ENCODE measurements at regions not wholly inside any gene's neighbourhood (a gene's known extent, or its start where the extent isn't known, plus 50 kb on each side); places are given as distances from the start of the nearest gene placed in this dataset.

DNA sequence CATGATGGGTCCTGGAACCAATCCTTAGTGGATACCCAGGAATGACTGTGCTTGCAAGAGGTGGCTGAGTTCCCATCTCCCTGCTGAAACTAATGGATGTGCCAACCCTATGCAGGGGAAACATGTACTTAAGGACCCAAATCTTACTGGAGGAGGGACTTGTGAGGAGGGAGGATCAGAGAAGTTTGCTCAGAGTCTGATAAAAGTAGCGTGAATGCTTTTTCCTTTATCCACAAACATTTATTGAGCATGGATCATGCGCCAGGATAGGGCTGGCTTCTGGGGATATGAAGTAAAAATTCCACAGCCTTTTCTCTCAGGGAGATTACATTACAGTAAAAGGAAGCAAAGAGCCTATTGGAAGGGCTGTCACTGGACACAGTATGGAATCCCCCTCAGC is 358.5 kb downstream of the RPS24 start:
- no peak for DNase-seq (ENCODE audit: low spot score)

DNA sequence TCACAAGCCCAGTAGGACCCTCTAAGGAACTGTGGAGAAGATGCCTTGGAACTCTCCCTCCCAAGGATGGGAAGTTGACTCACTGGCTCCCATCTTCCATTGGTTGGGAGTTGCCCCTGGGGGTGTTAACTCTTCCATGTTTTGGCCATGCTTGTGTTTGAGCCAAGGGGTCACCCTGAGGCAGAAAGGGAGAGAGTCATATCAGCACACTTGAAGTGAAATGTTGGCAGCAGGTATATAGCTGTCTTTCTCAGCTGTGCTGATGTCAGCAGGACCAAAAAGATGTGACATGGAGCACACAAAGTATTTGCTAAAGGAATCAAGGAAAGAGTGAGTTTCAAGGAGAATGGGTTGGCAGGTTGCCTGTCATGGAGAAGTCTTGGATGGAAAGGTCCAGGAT is 359.4 kb downstream of the RPS24 start:
- DNase-seq (ENCODE audit: low spot score): no peak

DNA sequence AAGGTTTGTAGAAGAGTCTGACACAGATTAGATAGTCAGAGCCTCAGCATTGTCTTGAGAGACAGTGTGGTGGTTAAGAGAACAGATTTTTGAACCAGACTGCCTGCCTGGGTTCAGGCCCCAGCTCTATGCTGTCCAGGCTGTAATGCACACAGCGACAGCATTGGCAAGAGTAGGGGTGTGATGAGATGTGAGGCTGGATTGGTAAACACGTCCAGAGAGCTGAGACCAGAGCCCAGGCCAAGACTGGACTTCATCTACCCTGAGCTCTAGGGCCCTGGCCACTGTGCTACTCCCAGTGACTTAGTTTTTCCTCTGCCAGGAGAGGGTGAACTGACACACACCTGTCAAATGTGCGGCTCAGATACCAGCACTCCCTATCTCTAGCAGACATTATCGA is 360.4 kb downstream of the RPS24 start:
- DNase-seq (ENCODE audit: low spot score): no peak

DNA sequence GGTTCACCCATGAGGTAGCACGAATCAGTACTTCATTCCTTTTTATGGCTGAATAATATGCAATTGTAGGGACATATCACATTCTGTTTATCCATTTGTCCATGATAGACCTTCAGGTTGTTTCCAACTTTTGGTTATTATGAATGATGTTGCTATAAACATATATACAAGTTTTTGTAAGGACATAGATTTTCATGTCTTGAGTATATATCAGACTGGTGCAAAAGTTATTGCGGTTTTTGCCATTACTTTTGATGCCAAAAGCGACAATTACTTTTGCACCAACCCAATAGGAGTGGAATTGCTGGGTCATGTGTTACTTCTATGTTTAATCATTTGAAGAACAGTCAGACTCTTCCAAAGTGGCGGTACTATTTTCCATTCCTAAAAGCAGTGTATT is 361.5 kb downstream of the RPS24 start:
- DNase-seq (ENCODE audit: low spot score): no peak

DNA sequence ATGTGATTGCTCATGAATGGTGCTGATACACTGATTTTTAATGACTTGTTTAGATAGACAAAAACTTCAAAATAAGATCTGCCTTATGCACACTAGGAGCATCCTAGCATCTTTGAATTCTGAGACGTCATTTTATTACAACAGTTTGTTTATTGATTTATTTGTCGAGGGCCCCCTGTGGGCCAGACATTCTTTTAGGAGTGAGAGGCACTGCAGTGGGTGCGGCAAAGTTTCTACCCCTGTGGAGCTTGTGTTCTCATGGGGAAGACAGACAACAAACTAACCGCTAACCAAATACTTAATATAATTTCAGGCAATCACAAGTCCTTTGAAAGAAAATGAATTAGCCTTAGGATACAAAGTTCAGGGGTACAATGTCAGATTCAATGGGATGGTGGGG is 363.1 kb downstream of the RPS24 start:
- no peak for DNase-seq (ENCODE audit: low spot score)

DNA sequence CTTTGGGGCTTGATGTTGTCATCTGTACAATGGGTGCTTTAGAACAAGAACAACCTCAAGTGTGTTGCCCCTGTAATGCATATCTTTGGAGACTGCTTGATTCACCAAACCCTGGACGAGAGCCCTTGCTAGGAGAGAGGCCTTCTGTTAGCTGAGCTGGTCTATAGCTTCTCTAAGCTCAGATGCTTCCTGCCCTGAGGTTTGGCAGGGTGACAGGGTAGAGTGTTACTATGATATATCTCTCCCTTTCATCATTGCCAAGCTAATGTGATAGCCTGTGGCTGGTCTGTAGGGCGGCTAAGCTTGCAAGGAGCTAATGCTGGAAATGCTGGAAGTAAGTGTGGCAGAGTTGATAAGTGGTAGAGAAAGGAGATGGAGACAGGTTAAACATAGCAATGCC is 364.1 kb downstream of the RPS24 start:
- DNase-seq (ENCODE audit: low spot score): no peak

DNA sequence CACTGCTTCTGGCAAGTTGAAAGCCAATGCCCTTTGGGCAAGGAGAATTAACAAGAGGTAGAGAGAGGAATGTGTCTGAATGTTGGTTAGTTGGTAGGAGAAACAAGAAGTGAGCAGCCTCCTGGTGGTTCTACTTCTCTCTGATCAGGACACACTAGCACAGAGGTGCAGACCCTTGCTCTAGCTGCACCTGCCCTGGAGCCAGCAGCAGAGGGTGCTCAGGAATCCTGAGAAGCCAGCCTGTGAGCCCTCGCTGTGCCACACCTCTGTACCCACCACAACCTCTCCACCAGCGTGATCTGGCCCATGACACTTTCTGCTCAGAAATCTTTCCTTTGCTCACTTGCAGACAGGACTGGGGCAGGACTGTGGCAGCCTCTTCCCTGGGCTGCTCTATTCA is 364.7 kb downstream of the RPS24 start:
- no peak for DNase-seq (ENCODE audit: low spot score)

DNA sequence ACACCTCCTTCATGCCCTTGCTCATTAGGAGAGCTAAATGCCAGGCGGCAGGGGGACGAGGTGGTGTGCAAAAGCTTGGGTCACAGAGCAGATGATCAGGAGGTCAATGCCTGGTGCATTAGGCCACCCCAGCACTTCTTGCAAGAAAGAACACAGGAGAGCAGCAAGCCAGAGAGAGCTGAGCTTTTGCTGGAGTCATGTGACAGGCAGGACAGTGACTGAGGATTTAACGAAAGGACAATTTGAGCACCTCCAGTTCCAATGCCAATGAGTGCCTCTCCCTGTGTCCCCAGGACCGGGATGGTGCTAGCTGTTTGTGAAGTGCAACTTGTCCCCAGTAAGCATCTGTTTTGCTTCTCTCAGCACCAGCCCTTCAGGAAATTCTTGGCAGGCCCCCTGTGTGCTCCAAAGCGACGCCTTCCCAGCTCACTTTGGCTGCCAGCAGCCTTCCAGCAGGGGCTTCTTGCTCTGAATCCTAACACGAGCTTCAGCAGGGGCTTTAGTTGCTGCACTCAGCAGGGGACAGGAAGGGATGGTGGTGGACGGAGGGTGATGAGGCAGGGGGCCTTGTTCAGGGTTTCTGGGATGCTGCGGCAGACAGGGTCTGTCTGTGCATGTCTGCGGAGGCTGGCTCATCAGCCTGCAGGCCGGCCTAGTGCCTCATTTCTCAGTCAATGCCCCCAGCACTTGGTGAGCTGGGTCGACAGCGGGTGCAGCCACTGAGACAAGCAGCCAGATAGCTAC is 368.1 kb downstream of the RPS24 start:
- DNase-seq (ENCODE audit: low spot score): no peak

DNA sequence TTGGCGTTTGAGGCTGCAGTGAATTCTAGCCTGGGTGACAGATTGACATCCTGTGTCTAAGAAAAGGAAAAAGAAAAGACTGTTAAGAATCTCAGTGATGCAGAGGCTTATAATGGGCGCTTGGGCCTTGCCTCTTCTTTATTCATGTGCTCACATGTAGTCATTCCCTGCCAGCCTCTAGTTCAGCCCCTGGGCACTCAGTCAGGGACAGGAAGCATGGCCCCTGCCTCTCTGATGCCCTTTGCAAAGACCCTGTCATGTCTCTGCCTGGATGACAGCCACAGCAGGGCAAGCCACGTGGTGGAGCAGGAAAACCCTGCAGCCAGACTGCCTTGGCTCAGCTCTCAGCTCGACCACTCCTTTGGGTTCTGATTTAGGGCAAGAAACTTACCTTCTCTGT is 368.9 kb downstream of the RPS24 start:
- DNase-seq (ENCODE audit: low spot score): no peak

DNA sequence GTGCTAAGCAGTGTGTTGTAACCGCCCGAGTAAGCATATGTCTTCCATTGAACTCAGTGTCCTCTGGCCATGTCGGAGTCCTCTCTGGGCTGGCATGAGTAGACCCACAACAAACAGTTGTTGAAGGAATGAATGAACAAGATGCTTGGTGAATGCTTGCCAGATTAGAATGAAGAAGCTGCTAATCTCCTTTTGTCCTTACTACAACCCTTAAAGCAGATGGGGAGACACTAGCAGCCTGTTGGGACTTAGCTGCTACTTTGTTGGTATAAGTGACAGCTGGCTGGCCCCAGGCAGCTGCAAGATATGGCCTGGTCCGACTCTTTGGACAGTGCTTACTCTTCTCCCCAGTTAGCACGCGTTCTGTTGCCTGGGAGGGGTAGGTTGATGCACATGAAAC is 370.1 kb downstream of the RPS24 start:
- no peak for DNase-seq (ENCODE audit: low spot score)

DNA sequence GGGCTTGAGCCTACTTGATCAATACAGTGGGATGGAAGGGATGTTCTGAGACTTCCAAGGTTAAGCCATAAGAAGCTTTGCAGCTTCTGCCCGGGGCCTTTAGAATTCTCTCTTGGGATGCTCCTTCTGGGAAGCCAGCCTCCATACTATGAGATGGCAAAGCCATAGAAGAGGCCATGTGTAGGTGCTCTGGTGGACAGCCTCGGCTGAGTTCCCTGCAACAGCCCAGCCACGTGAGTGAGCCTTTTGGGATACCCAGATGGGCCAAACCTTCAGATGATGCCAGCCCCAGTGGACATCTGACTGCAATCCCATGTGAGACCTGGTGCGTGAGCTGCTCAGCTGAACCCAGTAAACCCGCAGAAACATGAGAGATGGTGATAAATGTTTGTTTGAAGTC is 370.6 kb downstream of the RPS24 start:
- DNase-seq (ENCODE audit: low spot score): no peak

DNA sequence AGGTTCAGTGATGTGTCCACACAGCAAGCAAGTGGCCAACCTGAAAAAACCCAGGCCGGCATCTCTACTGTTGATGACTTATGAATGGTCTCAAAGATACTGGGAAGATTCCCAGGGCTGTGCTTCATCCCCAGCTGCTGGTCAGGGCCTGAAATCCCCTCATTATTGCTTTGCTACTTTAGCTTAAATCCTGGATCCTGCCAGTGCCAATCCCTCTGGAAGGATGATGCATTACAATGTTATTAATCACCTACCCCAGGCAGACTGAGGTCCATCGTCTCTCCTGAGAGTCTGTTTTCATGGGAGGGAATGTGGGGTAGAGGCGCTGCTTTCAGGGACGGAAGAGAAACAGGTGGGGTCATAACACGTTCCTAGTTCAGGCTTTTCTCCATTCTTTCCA is 371.6 kb downstream of the RPS24 start:
- DNase-seq (ENCODE audit: low spot score): no peak

DNA sequence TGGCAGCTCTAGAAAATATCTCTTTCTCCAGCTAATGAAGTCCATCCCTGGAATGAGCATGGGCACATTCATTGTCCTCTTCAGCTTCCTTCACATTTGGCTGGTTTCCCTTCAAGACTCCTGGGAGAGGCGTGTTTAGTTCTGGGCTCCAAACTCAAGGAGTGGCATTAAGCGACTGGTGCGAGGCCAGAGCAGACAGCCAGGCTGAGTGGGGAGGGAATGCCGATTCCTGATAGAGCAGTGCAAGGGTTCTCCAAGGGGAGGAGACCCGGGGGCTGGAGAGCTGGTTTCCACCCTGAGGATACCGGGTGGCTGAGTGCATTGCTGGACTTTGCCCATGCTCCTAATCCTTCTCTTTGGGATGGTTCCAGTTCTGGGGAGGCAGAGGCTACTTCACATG is 372.1 kb downstream of the RPS24 start:
- DNase-seq (ENCODE audit: low spot score): no peak

DNA sequence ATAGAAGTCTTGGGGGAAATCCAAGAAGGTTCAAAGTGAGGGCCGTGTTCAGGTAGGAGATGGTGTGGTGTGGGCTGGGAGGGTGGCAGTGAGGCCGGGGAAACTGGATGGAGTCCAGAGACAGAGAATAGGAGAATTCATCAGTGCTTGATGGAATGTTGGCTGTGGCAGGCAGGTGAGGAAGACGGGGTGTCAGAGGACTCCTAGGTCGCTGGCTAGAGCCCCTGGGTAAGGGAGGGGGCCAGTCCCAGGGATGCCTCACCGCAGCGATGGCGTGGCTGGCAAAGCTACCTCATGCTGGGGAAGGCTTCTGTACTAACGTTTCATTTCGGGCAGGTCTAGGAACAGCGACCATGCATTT is 373.0 kb downstream of the RPS24 start:
- DNase-seq (ENCODE audit: low spot score): no peak

DNA sequence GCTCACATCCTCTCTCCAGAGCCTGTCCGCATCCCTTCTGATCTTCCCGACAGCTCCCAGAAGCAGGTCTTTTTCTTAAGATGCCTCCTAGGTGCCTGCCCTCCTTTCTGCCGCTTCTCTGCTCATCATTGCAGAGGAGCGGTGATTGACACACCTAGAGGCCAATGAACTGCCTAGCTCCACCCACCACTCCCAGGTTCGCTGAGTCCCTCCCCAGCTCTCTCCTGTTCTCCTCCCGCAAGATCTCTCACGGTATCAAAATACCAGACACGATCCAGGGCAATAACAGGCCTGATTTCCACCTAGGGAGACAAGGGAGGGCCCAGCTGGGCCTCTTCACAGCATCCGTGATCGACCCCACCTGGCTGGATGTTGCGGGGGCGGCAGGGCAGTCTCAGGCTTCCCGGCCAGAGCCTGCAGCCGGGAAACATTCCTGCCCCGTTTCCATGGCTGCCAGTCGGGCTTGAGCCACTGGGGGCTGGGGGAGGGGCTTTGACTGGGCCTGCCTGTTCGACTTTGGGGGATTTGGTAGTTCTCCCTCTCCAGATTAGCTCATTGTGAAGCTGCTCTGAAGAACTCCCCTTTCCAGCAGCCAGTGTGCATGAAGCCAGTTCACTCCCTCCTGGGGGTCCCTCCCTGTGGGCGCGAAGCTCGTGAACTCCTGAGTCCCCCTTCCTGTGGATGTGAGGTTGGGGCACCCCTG is 373.5 kb downstream of the RPS24 start:
- DNase-seq (ENCODE audit: low spot score): no peak

DNA sequence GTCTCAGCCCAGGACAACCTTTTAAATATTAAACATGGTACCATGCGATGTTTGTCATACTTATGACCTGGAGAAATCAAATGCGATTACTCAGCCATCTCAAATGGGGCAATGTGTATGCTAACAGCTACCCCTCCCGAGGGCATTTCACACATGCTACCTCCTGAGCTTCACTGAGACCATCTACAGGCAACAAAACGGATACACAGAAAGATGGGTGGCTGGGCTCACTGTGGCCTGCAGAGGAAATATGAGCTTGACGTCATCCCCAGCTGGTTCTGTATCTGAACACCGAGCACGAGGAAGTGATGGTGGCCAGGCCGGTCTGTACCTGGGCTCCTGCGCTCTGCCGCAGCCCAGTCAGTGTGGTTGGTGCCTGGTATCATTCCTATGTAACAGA is 374.3 kb downstream of the RPS24 start:
- no peak for DNase-seq (ENCODE audit: low spot score)

DNA sequence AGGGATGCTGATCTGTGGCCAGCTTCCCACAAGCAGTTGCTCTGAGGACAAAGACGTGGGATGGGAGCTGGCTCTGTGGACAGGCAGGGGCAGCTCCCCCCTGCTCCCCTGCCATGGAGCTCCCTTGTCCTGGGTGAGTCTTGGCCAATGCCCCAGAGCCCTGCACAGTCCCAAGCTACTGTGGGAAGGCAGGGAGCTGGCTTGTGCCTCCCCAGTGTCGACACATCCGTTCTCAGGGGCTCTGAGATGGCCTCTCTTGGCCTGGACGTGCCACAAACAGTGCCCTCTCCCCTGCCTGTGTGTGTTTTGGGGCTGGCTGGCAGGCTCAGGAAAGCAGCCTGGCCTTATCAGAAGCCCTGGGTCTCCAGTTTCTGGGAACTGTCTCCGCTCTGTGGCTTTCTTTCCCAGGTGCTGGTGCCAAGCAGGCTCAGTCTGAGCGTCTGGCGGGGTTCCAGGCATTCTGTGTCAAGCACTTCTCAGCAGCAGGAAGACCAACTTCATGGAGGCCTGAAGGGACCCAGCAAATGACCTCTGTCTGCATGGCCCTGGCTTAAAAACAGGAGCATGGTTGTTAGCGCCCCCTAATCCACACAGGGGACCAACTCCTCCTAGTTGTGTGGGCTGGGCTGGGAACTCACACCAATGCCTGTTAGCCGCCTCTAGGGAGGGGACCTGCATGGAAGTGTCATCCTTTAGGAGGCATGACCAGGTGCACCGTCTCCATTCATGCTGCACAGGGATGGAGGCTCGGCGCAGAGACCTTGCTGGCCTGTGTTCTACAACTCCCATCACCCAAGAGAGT is 375.2 kb downstream of the RPS24 start:
- DNase-seq (ENCODE audit: low spot score): peak; percentile 82

DNA sequence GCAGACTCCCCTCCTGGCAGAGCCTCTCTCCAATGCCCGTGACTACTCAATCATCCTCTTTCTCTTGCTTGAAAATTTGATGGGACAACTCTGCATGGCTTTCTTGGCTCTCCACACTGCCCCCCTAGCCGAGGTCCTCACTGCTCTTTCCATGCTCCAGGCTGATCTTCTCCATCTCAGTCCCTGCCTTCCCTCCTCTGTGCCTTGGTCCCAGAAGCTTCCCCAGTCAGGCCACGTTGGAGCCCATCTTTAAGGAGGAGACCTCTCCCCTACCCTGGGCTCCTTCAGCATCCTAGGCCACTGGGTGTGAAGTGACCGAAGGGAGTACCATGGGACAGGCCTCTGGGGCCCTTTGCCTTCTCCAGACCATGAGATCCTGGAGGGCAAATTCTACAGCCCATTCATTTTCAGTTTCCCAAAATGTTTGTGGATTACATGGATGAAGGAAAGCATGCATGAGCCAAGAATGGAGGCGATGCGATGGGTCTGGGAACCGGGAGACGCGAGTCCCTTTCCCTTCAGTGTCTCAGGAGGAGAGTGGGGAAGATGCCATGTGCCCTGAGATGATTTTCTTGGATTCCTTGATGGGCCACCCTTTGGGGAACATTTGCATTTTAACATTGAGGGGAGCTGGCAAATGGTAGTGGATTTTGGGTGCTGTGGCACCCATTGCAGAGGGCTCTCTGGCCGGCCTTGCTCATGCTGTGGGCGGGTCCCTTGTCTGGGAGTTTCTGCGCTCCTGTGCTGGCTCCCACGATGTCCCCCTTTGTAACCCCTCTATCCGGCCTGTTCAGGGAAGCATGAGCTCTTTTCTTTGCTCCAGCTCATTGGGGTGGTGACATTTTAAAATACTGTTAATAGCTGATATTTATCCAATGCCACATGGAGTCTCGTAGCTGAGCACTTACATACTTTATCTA is 376.6 kb downstream of the RPS24 start:
- DNase-seq (ENCODE audit: low spot score): no peak

DNA sequence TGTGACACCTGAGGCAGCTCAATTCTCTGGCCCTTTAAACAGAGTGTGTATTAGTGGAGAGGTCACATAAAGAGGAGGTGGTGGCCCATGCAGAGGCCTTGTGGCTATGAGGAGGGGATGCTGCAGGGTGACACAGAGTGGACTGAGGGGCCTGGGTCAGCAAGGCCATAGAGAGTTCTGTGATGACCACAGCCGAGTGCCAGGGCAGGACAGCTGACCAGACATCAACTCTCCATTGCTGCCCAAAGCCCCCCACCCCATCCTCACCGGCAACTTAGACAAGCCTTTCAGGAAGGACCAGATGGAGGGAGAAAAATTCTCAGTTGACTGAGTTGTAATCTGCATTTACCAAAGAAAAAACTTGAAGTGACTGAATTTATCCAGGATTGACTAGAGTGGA is 378.1 kb downstream of the RPS24 start:
- DNase-seq (ENCODE audit: low spot score): no peak

DNA sequence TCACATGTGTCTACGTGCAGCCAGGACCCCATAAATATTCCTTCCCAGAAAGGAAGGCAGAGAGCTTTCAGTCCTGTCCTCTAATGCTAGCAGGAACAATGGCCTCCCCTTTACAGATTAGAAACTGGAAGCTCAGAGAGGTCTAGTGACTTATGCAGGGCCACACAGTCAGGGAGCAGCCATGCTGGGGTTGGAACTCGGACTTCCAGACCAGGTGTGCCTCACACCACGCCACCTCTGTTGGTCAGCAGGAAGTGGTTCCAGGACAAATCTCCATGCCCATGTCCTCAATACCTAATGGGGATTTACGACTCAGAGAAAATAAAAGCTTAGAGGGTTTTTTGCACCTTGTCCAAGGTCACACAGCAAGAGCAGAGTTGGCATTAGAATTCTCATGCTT is 378.9 kb downstream of the RPS24 start:
- DNase-seq (ENCODE audit: low spot score): no peak

DNA sequence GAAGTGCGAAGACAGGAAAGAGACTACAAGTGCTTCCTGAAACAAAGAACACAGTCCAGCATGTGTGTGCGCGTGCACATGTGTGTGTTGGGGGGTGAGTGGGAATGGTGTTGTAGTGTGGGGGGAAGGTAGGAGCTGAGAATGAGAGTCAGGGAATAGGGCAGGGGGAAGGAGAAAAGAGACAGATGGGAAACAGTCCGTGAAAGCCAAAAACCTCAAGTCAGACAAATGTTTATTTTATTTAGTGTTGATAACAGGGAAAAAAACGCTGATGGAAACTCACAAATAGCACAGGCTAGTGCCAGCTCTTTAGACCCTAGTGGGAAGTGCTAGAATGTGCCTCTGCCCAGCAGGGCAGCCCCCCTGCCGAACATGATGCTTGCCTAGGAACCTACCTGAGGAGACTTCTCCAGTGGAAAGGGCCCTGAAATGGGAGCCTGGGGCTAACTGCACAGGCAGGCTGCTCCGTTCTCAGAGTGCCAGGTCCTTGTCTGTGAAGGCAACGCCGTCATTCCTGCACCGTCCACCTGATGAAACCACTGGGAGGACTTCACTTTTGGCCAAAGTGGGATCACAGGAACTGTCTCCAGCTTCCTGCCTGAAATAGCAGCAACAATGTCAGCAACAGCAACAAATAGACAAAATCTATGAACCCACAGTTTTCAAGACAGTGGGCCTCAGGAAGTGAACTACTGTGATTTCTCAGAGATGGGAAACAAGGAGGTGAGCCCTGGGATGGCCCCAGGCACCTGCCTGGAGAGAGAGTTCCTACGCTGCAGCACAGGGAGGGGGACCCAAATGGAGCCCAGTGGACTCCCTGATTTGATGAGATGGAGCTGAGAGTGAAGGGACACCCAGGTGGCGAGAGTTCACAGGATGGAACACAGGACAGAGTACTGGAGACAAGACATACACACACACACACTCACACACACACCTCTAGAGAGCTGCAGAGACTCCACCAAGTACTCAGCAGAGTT is 379.7 kb downstream of the RPS24 start:
- DNase-seq (ENCODE audit: low spot score): peak; percentile 34

All from H4 (cell line).